ENCODE measurements at regions not wholly inside any gene's neighbourhood (a gene's known extent, or its start where the extent isn't known, plus 50 kb on each side); places are given as distances from the start of the nearest gene placed in this dataset.

- H3K36me3 ChIP-seq (ENCODE audit: insufficient read depth, low read length) = no peaks in the 10 kb centered on the region
- H3K27me3 ChIP-seq (ENCODE audit: control insufficient read depth, insufficient read depth, low read length) = peaks cover 24% of the 10 kb centered on the region
- no peaks in the 10 kb centered on the region for H3K4me1 ChIP-seq (ENCODE audit: control insufficient read depth, insufficient read depth, low read length)
- no peak overlapping the region for H3K4me2 ChIP-seq (ENCODE audit: low read length)
- H3K9me3 ChIP-seq (replicated peaks; ENCODE audit: low read length) = no peaks in the 10 kb centered on the region
- no peak overlapping the region for H3K9ac ChIP-seq (ENCODE audit: low read depth, low read length)
- no peak overlapping the region for H3K4me3 ChIP-seq (ENCODE audit: low read length)
These were observed 147.4 kb downstream of the CXCL12 start for GRCh38 chr10:44237364-44238049.

GRCh38 chr10:44235363-44235762 lies 149.5 kb downstream of the CXCL12 start:
- no peak overlapping the region for H3K4me3 ChIP-seq (ENCODE audit: low read length)
- H3K27me3 ChIP-seq (ENCODE audit: control insufficient read depth, insufficient read depth, low read length) = peaks cover 9% of the 10 kb centered on the region
- H3K4me2 ChIP-seq (ENCODE audit: low read length) = no peak overlapping the region
- H3K9me3 ChIP-seq (replicated peaks; ENCODE audit: low read length) = no peaks in the 10 kb centered on the region
- H3K36me3 ChIP-seq (ENCODE audit: insufficient read depth, low read length) = no peaks in the 10 kb centered on the region
- H3K4me1 ChIP-seq (ENCODE audit: control insufficient read depth, insufficient read depth, low read length) = no peaks in the 10 kb centered on the region
- no peak overlapping the region for H3K9ac ChIP-seq (ENCODE audit: low read depth, low read length)

- Histone ChIP-seq H3K9ac (ENCODE audit: low read depth, low read length) (no peak overlapping the region), H3K36me3 (ENCODE audit: insufficient read depth, low read length) (no peaks in the 10 kb centered on the region), H3K4me3 (ENCODE audit: low read length) (no peak overlapping the region), H3K4me1 (ENCODE audit: control insufficient read depth, insufficient read depth, low read length) (no peaks in the 10 kb centered on the region), H3K9me3 (replicated peaks; ENCODE audit: low read length) (no peaks in the 10 kb centered on the region), H3K27me3 (ENCODE audit: control insufficient read depth, insufficient read depth, low read length) (peaks cover 9% of the 10 kb centered on the region), H3K4me2 (ENCODE audit: low read length) (no peak overlapping the region)
These were observed 150.4 kb downstream of the CXCL12 start for GRCh38 chr10:44234483-44234875.

GRCh38 chr10:44233561-44234482 lies 151.1 kb downstream of the CXCL12 start:
- H3K4me3 ChIP-seq (ENCODE audit: low read length) = no peak overlapping the region
- no peak overlapping the region for H3K4me2 ChIP-seq (ENCODE audit: low read length)
- peaks cover 9% of the 10 kb centered on the region for H3K27me3 ChIP-seq (ENCODE audit: control insufficient read depth, insufficient read depth, low read length)
- no peaks in the 10 kb centered on the region for H3K4me1 ChIP-seq (ENCODE audit: control insufficient read depth, insufficient read depth, low read length)
- H3K9ac ChIP-seq (ENCODE audit: low read depth, low read length) = no peak overlapping the region
- no peaks in the 10 kb centered on the region for H3K9me3 ChIP-seq (replicated peaks; ENCODE audit: low read length)
- no peaks in the 10 kb centered on the region for H3K36me3 ChIP-seq (ENCODE audit: insufficient read depth, low read length)

- Histone ChIP-seq H3K4me1 (ENCODE audit: control insufficient read depth, insufficient read depth, low read length) (no peaks in the 10 kb centered on the region), H3K4me2 (ENCODE audit: low read length) (no peak overlapping the region), H3K36me3 (ENCODE audit: insufficient read depth, low read length) (no peaks in the 10 kb centered on the region), H3K4me3 (ENCODE audit: low read length) (no peak overlapping the region), H3K9ac (ENCODE audit: low read depth, low read length) (no peak overlapping the region), H3K9me3 (replicated peaks; ENCODE audit: low read length) (no peaks in the 10 kb centered on the region), H3K27me3 (ENCODE audit: control insufficient read depth, insufficient read depth, low read length) (peaks cover 17% of the 10 kb centered on the region)
These were observed 167.6 kb downstream of the CXCL12 start for GRCh38 chr10:44217274-44217820.

- H3K36me3 ChIP-seq (ENCODE audit: insufficient read depth, low read length) = no peaks in the 10 kb centered on the region
- H3K4me1 ChIP-seq (ENCODE audit: control insufficient read depth, insufficient read depth, low read length) = no peaks in the 10 kb centered on the region
- peaks cover 17% of the 10 kb centered on the region for H3K27me3 ChIP-seq (ENCODE audit: control insufficient read depth, insufficient read depth, low read length)
- H3K9me3 ChIP-seq (replicated peaks; ENCODE audit: low read length) = no peaks in the 10 kb centered on the region
- no peak overlapping the region for H3K4me2 ChIP-seq (ENCODE audit: low read length)
- no peak overlapping the region for H3K4me3 ChIP-seq (ENCODE audit: low read length)
- H3K9ac ChIP-seq (ENCODE audit: low read depth, low read length) = no peak overlapping the region
These were observed 168.8 kb downstream of the CXCL12 start for GRCh38 chr10:44216073-44216472.

- no peak overlapping the region for H3K4me3 ChIP-seq (ENCODE audit: low read length)
- H3K27me3 ChIP-seq (ENCODE audit: control insufficient read depth, insufficient read depth, low read length) = peaks cover 17% of the 10 kb centered on the region
- H3K9ac ChIP-seq (ENCODE audit: low read depth, low read length) = no peak overlapping the region
- no peaks in the 10 kb centered on the region for H3K9me3 ChIP-seq (replicated peaks; ENCODE audit: low read length)
- no peaks in the 10 kb centered on the region for H3K36me3 ChIP-seq (ENCODE audit: insufficient read depth, low read length)
- no peak overlapping the region for H3K4me2 ChIP-seq (ENCODE audit: low read length)
- H3K4me1 ChIP-seq (ENCODE audit: control insufficient read depth, insufficient read depth, low read length) = no peaks in the 10 kb centered on the region
These were observed 175.1 kb downstream of the CXCL12 start for GRCh38 chr10:44209811-44210210.

- Histone ChIP-seq H3K9ac (ENCODE audit: low read depth, low read length) (no peak overlapping the region), H3K4me3 (ENCODE audit: low read length) (no peak overlapping the region), H3K4me2 (ENCODE audit: low read length) (no peak overlapping the region), H3K9me3 (replicated peaks; ENCODE audit: low read length) (no peaks in the 10 kb centered on the region), H3K36me3 (ENCODE audit: insufficient read depth, low read length) (no peaks in the 10 kb centered on the region), H3K4me1 (ENCODE audit: control insufficient read depth, insufficient read depth, low read length) (no peaks in the 10 kb centered on the region), H3K27me3 (ENCODE audit: control insufficient read depth, insufficient read depth, low read length) (peaks cover 25% of the 10 kb centered on the region)
These were observed 177.7 kb downstream of the CXCL12 start for GRCh38 chr10:44207160-44207559.

- peaks cover 25% of the 10 kb centered on the region for H3K27me3 ChIP-seq (ENCODE audit: control insufficient read depth, insufficient read depth, low read length)
- H3K9ac ChIP-seq (ENCODE audit: low read depth, low read length) = no peak overlapping the region
- no peaks in the 10 kb centered on the region for H3K36me3 ChIP-seq (ENCODE audit: insufficient read depth, low read length)
- no peak overlapping the region for H3K4me3 ChIP-seq (ENCODE audit: low read length)
- H3K4me1 ChIP-seq (ENCODE audit: control insufficient read depth, insufficient read depth, low read length) = no peaks in the 10 kb centered on the region
- H3K4me2 ChIP-seq (ENCODE audit: low read length) = no peak overlapping the region
- H3K9me3 ChIP-seq (replicated peaks; ENCODE audit: low read length) = no peaks in the 10 kb centered on the region
These were observed 178.6 kb downstream of the CXCL12 start for GRCh38 chr10:44206127-44206818.

- H3K9ac ChIP-seq (ENCODE audit: low read depth, low read length) = no peak overlapping the region
- peaks cover 25% of the 10 kb centered on the region for H3K27me3 ChIP-seq (ENCODE audit: control insufficient read depth, insufficient read depth, low read length)
- no peaks in the 10 kb centered on the region for H3K4me1 ChIP-seq (ENCODE audit: control insufficient read depth, insufficient read depth, low read length)
- H3K4me2 ChIP-seq (ENCODE audit: low read length) = no peak overlapping the region
- no peaks in the 10 kb centered on the region for H3K9me3 ChIP-seq (replicated peaks; ENCODE audit: low read length)
- H3K36me3 ChIP-seq (ENCODE audit: insufficient read depth, low read length) = no peaks in the 10 kb centered on the region
- no peak overlapping the region for H3K4me3 ChIP-seq (ENCODE audit: low read length)
These were observed 179.8 kb downstream of the CXCL12 start for GRCh38 chr10:44205067-44205466.

- Histone ChIP-seq H3K27me3 (ENCODE audit: control insufficient read depth, insufficient read depth, low read length) (peaks cover 25% of the 10 kb centered on the region), H3K9ac (ENCODE audit: low read depth, low read length) (no peak overlapping the region), H3K36me3 (ENCODE audit: insufficient read depth, low read length) (no peaks in the 10 kb centered on the region), H3K4me2 (ENCODE audit: low read length) (no peak overlapping the region), H3K4me3 (ENCODE audit: low read length) (no peak overlapping the region), H3K9me3 (replicated peaks; ENCODE audit: low read length) (no peaks in the 10 kb centered on the region), H3K4me1 (ENCODE audit: control insufficient read depth, insufficient read depth, low read length) (peaks cover 8% of the 10 kb centered on the region)
These were observed 181.4 kb downstream of the CXCL12 start for GRCh38 chr10:44203535-44203934.

All from skeletal muscle satellite cell (primary cell).